IPS-20b (cell line): ENCODE measurements at regions not wholly inside any gene's neighbourhood (a gene's known extent, or its start where the extent isn't known, plus 50 kb on each side); places are given as distances from the start of the nearest gene placed in this dataset.

Experiments used
- H3K27ac ChIP-seq: one replicate; pipeline ENCODE4 v1.5.1; 2013; ENCODE audit warnings: low read length
- H3K27me3 ChIP-seq: 2 replicates; pipeline ENCODE4 v1.6.1; 2013; ENCODE audit warnings: mild to moderate bottlenecking, low read length, inconsistent platforms; ENCODE audit not compliant: insufficient read depth
- H3K36me3 ChIP-seq: 2 replicates; pipeline ENCODE4 v1.6.1; 2013; ENCODE audit warnings: low read depth, mild to moderate bottlenecking, inconsistent platforms, low read length, moderate library complexity; ENCODE audit not compliant: insufficient read depth
- H3K4me1 ChIP-seq: 2 replicates; pipeline ENCODE4 v1.6.1; 2013; ENCODE audit warnings: mild to moderate bottlenecking, control low read depth, inconsistent platforms, low read length, moderate library complexity; ENCODE audit not compliant: insufficient read depth
- H3K4me3 ChIP-seq: 2 replicates; pipeline ENCODE4 v1.5.1; 2013; ENCODE audit warnings: mild to moderate bottlenecking, low read length, inconsistent platforms
- H3K9ac ChIP-seq: 2 replicates; pipeline ENCODE4 v1.6.1; 2013; ENCODE audit warnings: low read depth, mild to moderate bottlenecking, inconsistent platforms, low read length, moderate library complexity
- H3K9me3 ChIP-seq: 2 replicates; pipeline ENCODE4 v1.6.1; 2013; ENCODE audit warnings: mild to moderate bottlenecking, low read depth, low read length, inconsistent platforms; ENCODE audit not compliant: insufficient read depth

GRCh38 chr2:120869730-120870466 lies 134.2 kb downstream of the GLI2 start:
- peaks cover 29% of the 10 kb centered on the region for H3K4me1 ChIP-seq
- H3K27ac ChIP-seq, result no peak overlapping the region
- no peaks in the 10 kb centered on the region for H3K9me3 ChIP-seq
- H3K36me3 ChIP-seq, result no peaks in the 10 kb centered on the region
- H3K27me3 ChIP-seq, result peaks cover 4% of the 10 kb centered on the region; the same call in 1 of the 2 replicates
- no peak overlapping the region for H3K9ac ChIP-seq
- H3K4me3 ChIP-seq, result no peak overlapping the region

DNA sequence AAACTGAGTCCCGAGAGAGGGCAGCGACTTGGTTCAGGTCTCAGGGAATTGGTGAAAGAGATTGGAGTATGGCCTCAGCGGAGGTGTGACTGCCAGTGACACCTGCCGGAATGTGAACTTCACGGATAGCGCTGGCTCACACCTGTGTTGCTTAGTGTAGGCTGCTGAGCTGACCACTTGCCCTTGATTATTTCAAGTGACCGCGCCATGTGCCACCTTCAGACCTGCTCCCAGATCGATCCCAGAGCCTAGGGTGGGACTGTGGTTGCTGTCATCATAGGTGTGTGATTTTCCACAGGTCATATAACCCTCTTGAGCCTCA lies 134.8 kb downstream of the GLI2 start:
- Histone ChIP-seq H3K36me3 (no peaks in the 10 kb centered on the region), H3K9ac (no peak overlapping the region), H3K4me1 (peaks cover 29% of the 10 kb centered on the region), H3K27ac (no peak overlapping the region), H3K27me3 (peaks cover 4% of the 10 kb centered on the region; the same call in 1 of the 2 replicates), H3K4me3 (no peak overlapping the region), H3K9me3 (no peaks in the 10 kb centered on the region)

DNA sequence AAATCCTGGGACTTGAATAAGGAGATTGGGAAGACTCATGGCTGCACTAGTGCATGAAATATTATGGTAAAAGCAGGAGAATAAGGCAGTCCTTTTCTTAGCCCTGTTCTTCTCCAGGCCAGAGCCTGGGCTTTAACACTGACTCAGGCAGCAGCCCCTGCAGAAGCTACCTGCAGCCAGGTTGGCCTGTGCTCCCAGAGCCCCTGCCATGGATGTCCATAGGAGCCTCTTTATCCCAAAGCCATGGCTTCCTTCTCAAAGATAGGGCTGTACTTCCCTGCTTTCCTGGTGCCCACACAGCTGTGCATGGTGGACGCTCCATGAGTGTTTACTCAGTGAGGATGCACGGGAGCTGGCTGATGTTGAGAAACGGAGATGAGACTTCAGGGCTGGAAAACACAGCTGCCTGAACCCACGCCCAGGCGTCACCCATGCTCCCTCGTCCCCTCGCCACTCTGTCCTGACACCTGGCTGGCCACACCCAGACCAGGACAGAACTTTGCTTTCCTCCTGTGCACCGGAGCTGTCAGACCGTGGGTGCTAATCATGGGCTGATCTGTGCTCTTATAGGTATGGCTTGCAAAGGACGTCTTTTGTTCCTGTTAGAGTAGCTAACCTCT lies 135.5 kb downstream of the GLI2 start:
- H3K4me3 ChIP-seq, result no peak overlapping the region
- H3K27me3 ChIP-seq, result peaks cover 4% of the 10 kb centered on the region; the same call in 1 of the 2 replicates
- H3K36me3 ChIP-seq, result no peaks in the 10 kb centered on the region
- H3K27ac ChIP-seq, result no peak overlapping the region
- H3K9me3 ChIP-seq, result no peaks in the 10 kb centered on the region
- no peak overlapping the region for H3K9ac ChIP-seq
- peaks cover 28% of the 10 kb centered on the region for H3K4me1 ChIP-seq

GRCh38 chr2:120871881-120872620 lies 136.4 kb downstream of the GLI2 start:
- no peaks in the 10 kb centered on the region for H3K36me3 ChIP-seq
- no peaks in the 10 kb centered on the region for H3K27me3 ChIP-seq
- H3K27ac ChIP-seq, result no peak overlapping the region
- no peak overlapping the region for H3K4me3 ChIP-seq
- peaks cover 22% of the 10 kb centered on the region for H3K4me1 ChIP-seq
- no peaks in the 10 kb centered on the region for H3K9me3 ChIP-seq
- H3K9ac ChIP-seq, result no peak overlapping the region

DNA sequence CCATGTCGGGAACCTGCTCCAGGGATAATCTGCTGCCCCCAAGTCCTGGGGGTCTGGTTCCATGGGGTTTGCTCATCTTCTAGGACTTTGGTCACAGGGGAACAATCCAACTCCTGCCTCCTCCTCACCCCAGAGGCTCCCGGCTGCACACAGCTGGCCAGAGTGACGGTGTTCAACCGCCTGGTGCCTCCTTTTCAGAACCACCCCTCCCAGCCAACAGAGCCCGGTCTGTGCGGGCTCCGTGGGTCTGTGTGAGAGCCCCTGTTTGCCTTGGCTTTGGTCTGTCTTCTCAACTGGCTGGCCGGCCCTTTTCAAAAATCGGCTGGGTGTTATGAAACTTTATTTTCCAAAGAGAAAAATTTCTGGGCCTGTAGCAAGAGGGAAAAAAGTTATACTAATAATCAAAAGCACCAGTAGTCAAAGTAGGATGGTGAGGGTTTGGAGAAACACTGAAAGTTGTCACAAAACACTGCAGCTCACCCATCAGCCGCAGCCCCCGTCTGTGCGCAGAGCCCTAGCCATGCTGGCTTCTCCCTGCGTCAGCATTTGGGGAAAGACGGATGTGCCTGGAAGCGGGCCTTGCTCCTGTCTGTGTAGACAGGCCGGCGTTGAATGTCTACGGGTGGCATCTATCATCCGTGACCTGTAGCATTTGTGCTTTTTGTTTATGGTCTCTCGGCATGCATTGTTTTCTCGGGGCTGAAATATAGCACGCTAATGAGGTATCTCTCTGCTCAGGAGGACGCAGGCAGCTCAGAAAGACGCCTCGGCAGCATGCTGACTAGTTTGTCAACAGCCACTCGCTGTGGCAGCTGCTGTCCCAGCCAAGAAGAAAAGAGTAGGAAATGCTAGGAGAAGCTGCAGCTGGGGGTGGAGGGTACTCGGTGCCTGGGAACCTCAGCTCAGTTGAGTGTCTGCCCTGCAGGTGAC lies 138.6 kb downstream of the GLI2 start:
- H3K4me1 ChIP-seq, result peaks cover 9% of the 10 kb centered on the region; the same call in 1 of the 2 replicates
- no peak overlapping the region for H3K9ac ChIP-seq
- H3K4me3 ChIP-seq, result no peak overlapping the region
- no peak overlapping the region for H3K27ac ChIP-seq
- H3K9me3 ChIP-seq, result no peaks in the 10 kb centered on the region
- H3K36me3 ChIP-seq, result no peaks in the 10 kb centered on the region
- H3K27me3 ChIP-seq, result no peaks in the 10 kb centered on the region

DNA sequence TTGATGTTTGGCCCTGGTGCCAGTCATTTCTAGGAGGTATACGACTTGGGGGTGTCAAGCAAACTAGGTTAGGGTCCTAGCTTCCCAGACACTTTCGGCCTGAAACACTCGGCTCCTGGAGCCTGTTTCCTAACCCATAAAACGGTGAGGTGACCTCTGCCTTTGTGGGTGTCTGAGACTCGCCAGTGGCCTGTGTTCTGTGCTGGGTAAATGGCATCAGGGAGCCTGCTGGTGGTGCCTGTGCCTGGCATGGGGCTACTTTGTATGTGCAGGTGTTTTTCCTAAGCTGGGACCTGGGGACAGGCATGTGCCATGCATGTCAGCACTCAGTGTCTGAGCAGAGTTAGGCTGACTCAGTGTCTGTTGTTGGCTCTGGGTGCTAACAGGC lies 139.2 kb downstream of the GLI2 start:
- Histone ChIP-seq H3K4me3 (no peak overlapping the region), H3K9ac (0 out of 2 replicates have a peak overlapping the region, but pooled peaks have one; percentile 14), H3K9me3 (no peaks in the 10 kb centered on the region), H3K27me3 (no peaks in the 10 kb centered on the region), H3K27ac (no peak overlapping the region), H3K4me1 (peaks cover 5% of the 10 kb centered on the region; the same call in 1 of the 2 replicates), H3K36me3 (no peaks in the 10 kb centered on the region)

GRCh38 chr2:120875431-120875830 lies 139.8 kb downstream of the GLI2 start:
- Histone ChIP-seq H3K4me1 (peaks cover 5% of the 10 kb centered on the region; the same call in 1 of the 2 replicates), H3K27ac (no peak overlapping the region), H3K36me3 (no peaks in the 10 kb centered on the region), H3K27me3 (no peaks in the 10 kb centered on the region), H3K4me3 (no peak overlapping the region), H3K9ac (no peak overlapping the region), H3K9me3 (no peaks in the 10 kb centered on the region)

GRCh38 chr2:120876526-120877280 lies 141.0 kb downstream of the GLI2 start:
- Histone ChIP-seq H3K9me3 (no peaks in the 10 kb centered on the region), H3K36me3 (no peaks in the 10 kb centered on the region), H3K27ac (no peak overlapping the region), H3K27me3 (no peaks in the 10 kb centered on the region), H3K4me3 (no peak overlapping the region), H3K9ac (no peak overlapping the region), H3K4me1 (peaks cover 5% of the 10 kb centered on the region; the same call in 1 of the 2 replicates)

GRCh38 chr2:120877409-120877808 lies 141.7 kb downstream of the GLI2 start:
- no peaks in the 10 kb centered on the region for H3K9me3 ChIP-seq
- H3K9ac ChIP-seq, result no peak overlapping the region
- no peak overlapping the region for H3K27ac ChIP-seq
- H3K4me3 ChIP-seq, result no peak overlapping the region
- H3K4me1 ChIP-seq, result peaks cover 5% of the 10 kb centered on the region; the same call in 1 of the 2 replicates
- no peaks in the 10 kb centered on the region for H3K36me3 ChIP-seq
- H3K27me3 ChIP-seq, result no peaks in the 10 kb centered on the region

GRCh38 chr2:120878970-120879369 lies 143.3 kb downstream of the GLI2 start:
- peak overlapping the region; percentile 11 for H3K27ac ChIP-seq
- peaks cover 5% of the 10 kb centered on the region; the same call in 1 of the 2 replicates for H3K4me1 ChIP-seq
- no peak overlapping the region for H3K9ac ChIP-seq
- no peak overlapping the region for H3K4me3 ChIP-seq
- no peaks in the 10 kb centered on the region for H3K9me3 ChIP-seq
- no peaks in the 10 kb centered on the region for H3K27me3 ChIP-seq
- no peaks in the 10 kb centered on the region for H3K36me3 ChIP-seq
